Ectodermal cell (in vitro differentiated cells): ENCODE measurements at regions not wholly inside any gene's neighbourhood (a gene's known extent, or its start where the extent isn't known, plus 50 kb on each side); places are given as distances from the start of the nearest gene placed in this dataset.

Experiments used
- H3K27ac ChIP-seq: 2 replicates; pipeline ENCODE4 v1.7.0; 2013; ENCODE audit warnings: mild to moderate bottlenecking, low read depth, low read length; ENCODE audit not compliant: insufficient read depth, poor library complexity, severe bottlenecking
- H3K27me3 ChIP-seq: 2 replicates; pipeline ENCODE4 v1.7.0; 2013; ENCODE audit warnings: mild to moderate bottlenecking, low read length; ENCODE audit not compliant: insufficient read depth, control insufficient read depth, poor library complexity, severe bottlenecking
- H3K36me3 ChIP-seq: one replicate; pipeline ENCODE4 v1.7.0; 2013; ENCODE audit warnings: low read length; ENCODE audit not compliant: control insufficient read depth, insufficient read depth
- H3K4me1 ChIP-seq: one replicate; pipeline ENCODE4 v1.7.0; 2013; ENCODE audit warnings: low read length; ENCODE audit not compliant: control insufficient read depth, insufficient read depth
- H3K4me3 ChIP-seq: 2 replicates; pipeline ENCODE4 v1.7.0; 2013; ENCODE audit warnings: low read depth, low read length, control low read depth; ENCODE audit not compliant: insufficient read depth
- H3K9me3 ChIP-seq: 2 replicates; pipeline ENCODE4 v1.7.0; 2013; ENCODE audit warnings: mild to moderate bottlenecking, low read length, moderate library complexity; ENCODE audit not compliant: control insufficient read depth
- WGBS, 2 experiments: methylation state at CpG; one replicate each; pipeline ENCODE4 v1.1.7; 2013; ENCODE audit warnings: missing lambda C conversion rate in 2 of 2; 5-methylcytosine and 5-hydroxymethylcytosine counted together

DNA sequence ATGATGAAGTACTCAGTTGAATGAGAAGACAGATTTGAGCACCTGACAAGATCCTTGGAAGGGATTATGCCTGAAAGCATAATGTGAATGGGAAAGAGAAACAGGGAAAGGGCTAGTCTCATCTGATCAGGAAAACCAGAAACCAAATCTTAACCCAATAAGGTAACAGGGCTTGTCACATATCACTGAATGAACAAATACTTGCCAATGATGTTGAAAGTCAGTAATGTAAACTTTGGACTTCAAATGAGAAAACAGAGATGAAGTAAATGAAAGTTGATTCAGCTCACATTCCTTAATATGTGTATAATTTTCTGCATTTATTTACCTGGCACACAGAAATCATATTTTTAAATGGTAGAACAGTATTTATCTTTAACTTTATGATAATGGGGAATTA is 480.0 kb downstream of the KCTD12 start:
- Histone ChIP-seq H3K36me3 (no peaks in the 10 kb centered on the region), H3K27ac (no peak overlapping the region), H3K9me3 (no peaks in the 10 kb centered on the region), H3K27me3 (no peaks in the 10 kb centered on the region), H3K4me1 (no peaks in the 10 kb centered on the region), H3K4me3 (no peak overlapping the region)

DNA sequence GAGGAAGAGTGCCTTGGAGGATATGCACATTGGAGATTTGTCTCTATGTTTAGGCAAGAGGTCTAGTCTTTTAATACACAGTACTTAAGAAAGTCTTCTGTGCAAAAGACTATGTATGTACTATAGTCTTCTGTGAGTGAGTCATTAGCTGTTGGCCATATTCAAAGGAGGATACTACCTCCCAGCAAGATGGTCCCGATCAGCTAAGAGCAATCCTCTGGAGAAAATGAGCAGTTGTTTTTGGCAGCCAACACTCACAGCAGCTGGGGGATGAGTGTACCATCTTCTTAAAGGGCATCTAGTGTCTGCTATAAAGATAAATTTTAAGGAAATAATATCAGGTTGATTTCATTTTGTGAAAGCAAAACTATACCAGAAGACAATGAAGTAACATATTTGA is 487.8 kb downstream of the KCTD12 start:
- H3K9me3 ChIP-seq, result no peaks in the 10 kb centered on the region
- no peaks in the 10 kb centered on the region for H3K4me1 ChIP-seq
- no peaks in the 10 kb centered on the region for H3K27me3 ChIP-seq
- H3K27ac ChIP-seq, result no peak overlapping the region
- WGBS, 2 experiments, result 94% methylated on average over 1 of the region's 1 CpG
- no peak overlapping the region for H3K4me3 ChIP-seq
- H3K36me3 ChIP-seq, result no peaks in the 10 kb centered on the region

DNA sequence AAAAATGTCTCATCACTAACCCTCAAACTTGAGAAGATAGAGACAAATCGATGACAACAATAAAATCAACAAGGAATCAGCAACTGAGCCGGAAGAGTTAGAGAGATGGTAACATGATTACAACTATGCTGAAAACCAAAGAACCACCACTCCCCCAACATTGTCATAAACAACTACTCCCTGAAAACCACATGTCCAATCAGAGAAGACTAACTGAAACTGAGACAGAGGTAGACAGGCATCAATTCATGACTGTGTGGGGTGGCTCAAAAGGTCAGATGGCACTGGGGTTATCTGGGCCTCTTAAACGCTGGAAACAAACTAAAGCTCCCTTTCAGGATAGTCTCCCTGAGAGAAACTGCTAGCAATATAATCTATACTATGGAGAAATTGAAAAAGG is 488.8 kb downstream of the KCTD12 start:
- Histone ChIP-seq H3K9me3 (no peaks in the 10 kb centered on the region), H3K27me3 (no peaks in the 10 kb centered on the region), H3K27ac (no peak overlapping the region), H3K4me3 (no peak overlapping the region), H3K36me3 (no peaks in the 10 kb centered on the region), H3K4me1 (no peaks in the 10 kb centered on the region)
- WGBS, 2 experiments, result 85 to 94% methylated on average over 3 of the region's 3 CpGs

DNA sequence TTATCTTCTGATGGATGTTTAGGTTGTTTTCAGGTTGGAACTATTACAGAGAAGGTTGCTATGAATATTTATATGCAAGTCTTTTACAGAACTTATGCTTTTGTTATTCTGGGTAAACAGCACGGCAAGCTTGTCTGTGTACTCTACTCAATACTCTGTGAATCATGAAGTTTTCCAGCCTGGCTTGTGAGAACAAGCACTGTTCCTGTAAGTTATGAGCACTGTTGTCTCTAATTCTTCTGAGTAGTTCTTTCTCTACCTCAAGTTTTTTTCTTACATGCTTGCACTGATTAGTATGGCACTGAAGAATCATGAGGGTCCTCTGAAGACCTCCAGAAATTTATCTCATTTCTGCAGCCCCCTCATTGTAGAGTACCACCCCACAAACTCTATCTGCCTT is 496.9 kb downstream of the KCTD12 start:
- Histone ChIP-seq H3K9me3 (no peaks in the 10 kb centered on the region), H3K36me3 (no peaks in the 10 kb centered on the region), H3K27me3 (no peaks in the 10 kb centered on the region), H3K27ac (no peak overlapping the region), H3K4me3 (no peak overlapping the region), H3K4me1 (no peaks in the 10 kb centered on the region)
- 93 to 100% methylated on average over 1 of the region's 1 CpG for WGBS, 2 experiments

DNA sequence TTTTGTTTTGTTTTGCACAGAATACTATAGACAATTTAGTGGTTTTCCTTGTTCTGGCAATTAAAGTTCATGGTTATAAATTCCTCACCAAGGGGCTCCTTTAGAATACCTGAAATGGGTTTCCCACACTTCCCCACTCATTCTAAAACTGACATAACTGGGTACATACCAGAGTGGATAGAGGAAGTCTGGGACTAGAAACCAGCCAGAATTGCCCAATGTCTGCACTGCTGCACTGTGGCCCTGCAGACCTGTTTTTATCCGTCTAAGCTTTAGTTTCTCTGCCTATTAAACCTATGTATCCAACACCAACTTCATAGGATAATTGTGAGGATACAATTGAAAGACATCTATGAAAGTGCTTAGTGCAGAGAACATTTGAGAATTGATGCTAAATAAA is 498.6 kb downstream of the KCTD12 start:
- 80% methylated on average over 1 of the region's 1 CpG; no CpG with 5 or more reads in 1 of the 2 experiments for WGBS, 2 experiments
- Histone ChIP-seq H3K27ac (no peak overlapping the region), H3K4me1 (no peaks in the 10 kb centered on the region), H3K9me3 (no peaks in the 10 kb centered on the region), H3K4me3 (no peak overlapping the region), H3K36me3 (no peaks in the 10 kb centered on the region), H3K27me3 (no peaks in the 10 kb centered on the region)

DNA sequence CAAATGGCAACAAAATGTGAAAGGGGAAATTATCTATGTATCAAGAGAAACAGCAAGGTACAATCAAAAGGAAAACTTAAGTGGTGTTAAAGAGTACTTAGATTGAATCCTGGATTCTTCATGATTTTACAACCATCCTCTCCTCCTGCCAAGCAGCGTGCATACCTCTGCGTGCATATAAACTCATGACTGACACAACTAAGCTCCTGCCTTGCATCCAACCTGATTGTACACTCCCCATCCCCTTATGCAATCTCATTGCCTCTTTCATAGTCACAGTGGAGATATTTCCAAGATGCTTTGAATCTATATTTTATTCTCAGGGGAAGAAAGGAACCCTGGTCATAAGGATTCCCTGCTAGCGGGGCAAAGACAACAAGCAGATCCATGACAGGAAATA is 499.9 kb downstream of the KCTD12 start:
- Histone ChIP-seq H3K4me3 (no peak overlapping the region), H3K9me3 (no peaks in the 10 kb centered on the region), H3K36me3 (no peaks in the 10 kb centered on the region), H3K27ac (no peak overlapping the region), H3K4me1 (no peaks in the 10 kb centered on the region), H3K27me3 (no peaks in the 10 kb centered on the region)
- WGBS, 2 experiments, result 94 to 98% methylated on average over 3 of the region's 3 CpGs

DNA sequence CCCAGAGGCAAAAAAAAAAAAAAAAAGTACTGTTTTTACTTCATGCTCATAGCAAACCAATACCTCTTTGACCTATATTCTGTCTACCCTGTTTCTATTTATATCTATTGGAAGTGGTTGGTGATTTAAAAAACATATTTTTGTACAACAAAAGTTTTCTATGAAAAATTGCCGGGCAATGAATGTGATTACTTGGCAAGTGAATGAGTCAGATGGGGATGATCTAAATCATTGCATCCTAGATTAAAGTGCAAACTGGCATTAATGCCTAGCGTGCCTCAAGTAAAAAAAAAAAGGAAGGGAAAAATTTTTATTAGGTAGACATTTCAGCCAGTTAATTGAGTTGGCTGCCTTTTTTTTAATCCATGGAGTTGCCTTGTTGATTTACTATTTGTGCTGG is 500.6 kb downstream of the KCTD12 start:
- H3K36me3 ChIP-seq, result no peaks in the 10 kb centered on the region
- H3K27ac ChIP-seq, result no peak overlapping the region
- 94 to 100% methylated on average over 2 of the region's 2 CpGs for WGBS, 2 experiments

DNA sequence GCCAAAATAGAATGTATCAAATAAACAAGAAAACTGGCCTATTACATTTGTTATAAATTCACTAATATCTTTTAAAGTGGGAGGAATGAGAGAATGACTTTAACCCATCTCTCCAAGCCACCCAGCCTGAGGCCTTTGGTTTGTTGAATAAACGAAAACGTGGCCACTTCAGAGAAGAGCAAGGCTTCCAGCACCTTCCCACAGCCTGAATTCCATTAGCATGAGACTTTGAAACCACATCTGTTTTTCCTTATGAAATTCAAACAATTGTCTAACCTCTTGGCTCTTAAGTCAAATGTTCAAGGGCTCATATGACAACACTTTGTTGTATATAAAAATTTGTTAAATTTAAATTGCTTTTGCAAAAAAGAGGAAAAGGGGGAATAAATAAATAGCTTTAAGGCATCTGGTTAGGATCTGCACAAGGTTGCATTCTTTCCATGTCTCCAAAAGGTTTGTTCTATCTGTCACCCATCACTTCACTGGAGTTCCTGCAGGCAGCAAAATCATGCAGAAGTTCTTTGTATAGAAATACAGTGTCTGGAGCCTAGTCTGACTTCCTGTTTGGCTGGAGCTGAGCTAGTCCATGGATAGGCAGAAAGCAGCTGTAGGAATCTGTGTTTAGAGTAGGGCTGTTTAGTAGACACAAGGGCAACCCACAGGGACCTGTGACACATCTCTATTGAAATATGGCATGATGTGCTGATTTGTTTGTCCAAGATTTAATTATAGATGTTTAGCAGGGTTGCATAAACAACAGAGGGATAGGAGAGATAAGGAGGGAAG is 502.3 kb downstream of the KCTD12 start:
- WGBS, 2 experiments, result 75 to 78% methylated on average over 2 of the region's 2 CpGs
- Histone ChIP-seq H3K27ac (no peak overlapping the region), H3K4me1 (no peaks in the 10 kb centered on the region), H3K4me3 (no peak overlapping the region), H3K9me3 (no peaks in the 10 kb centered on the region), H3K36me3 (no peaks in the 10 kb centered on the region), H3K27me3 (no peaks in the 10 kb centered on the region)

More for the DNA sequence above, 500.6 kb downstream of the KCTD12 start:
- Histone ChIP-seq H3K9me3 (no peaks in the 10 kb centered on the region), H3K27me3 (no peaks in the 10 kb centered on the region), H3K4me3 (no peak overlapping the region), H3K4me1 (no peaks in the 10 kb centered on the region)

DNA sequence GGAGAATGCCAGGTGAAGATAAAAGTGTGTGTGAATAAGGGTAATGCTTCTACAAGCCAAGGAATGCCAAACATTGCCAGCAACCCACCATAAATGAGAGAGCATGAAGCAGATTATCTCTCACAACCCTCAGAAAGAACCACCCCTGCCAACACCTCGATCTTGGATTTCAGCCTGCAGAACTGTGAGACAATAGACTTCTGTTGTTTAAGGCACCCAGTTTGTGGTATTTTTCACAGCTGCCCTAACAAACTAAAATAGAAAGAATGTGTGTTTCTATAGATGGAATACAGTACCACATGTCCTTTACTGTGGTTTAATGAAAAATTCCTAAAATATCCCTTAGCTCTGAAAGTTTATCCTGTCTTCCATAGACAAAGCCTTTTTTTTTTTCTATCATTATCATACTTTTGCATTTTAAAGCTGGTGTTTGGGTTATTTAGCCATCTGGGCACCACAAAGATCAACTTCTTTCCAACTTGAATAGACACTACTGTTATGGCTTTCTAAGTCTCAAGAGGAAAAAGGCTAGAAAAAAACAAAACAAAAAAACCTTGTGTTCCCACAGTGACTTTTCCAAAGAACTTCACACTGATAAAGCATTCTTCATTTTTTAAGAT is 505.6 kb downstream of the KCTD12 start:
- H3K4me1 ChIP-seq, result no peaks in the 10 kb centered on the region
- no peak overlapping the region for H3K27ac ChIP-seq
- H3K4me3 ChIP-seq, result no peak overlapping the region
- WGBS, 2 experiments, result 83 to 90% methylated on average over 1 of the region's 1 CpG
- H3K27me3 ChIP-seq, result no peaks in the 10 kb centered on the region
- no peaks in the 10 kb centered on the region for H3K9me3 ChIP-seq
- H3K36me3 ChIP-seq, result no peaks in the 10 kb centered on the region

DNA sequence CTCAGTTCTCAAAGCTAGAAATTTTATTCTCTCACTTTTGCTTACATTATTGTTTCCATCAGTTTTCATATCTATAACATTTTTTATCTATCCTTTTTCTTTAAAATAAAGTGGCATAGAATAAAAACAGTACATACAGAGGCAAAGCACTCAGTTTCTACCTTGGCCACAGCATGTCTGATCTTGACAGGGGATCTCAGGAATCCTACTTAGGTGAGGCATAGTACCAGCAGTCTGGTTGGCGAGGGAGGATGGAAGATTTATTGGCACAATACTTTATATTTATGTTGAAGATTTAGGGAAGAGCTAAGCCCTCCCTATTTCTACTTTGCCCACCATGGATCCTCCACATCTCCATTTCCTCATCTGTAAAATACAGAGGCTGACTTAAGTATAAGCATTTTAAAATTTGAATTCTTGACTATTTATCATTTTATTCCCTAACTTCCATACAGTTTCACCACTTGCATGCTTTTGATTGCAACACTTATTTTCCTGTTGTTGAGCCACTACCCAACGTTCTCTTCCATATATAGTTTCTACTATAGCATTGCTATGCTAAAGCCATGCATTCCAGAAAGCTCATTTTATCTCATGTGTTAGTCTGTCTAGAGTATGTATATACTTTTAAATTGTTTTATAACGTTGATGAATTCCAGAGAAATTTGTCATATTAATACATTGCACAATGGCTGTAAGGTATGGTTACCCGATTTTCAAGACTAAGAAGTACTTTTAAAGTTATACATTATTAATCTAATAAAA is 506.7 kb downstream of the KCTD12 start:
- no peaks in the 10 kb centered on the region for H3K36me3 ChIP-seq

More for the DNA sequence above, 506.7 kb downstream of the KCTD12 start:
- Histone ChIP-seq H3K9me3 (no peaks in the 10 kb centered on the region), H3K4me3 (no peak overlapping the region), H3K27ac (no peak overlapping the region), H3K4me1 (no peaks in the 10 kb centered on the region), H3K27me3 (no peaks in the 10 kb centered on the region)
- WGBS, 2 experiments, result 95 to 100% methylated on average over 2 of the region's 4 CpGs
